OCI-LY1 (cell line): ENCODE measurements at regions not wholly inside any gene's neighbourhood (a gene's known extent, or its start where the extent isn't known, plus 50 kb on each side); places are given as distances from the start of the nearest gene placed in this dataset.

ENCODE experiments used
- H2AFZ ChIP-seq: fragments of 200-600 bp; sonication (generic), shearing (Covaris generic); 2 replicates; pipeline ENCODE4 v1.6.0; 2014; ENCODE audit warnings: antibody characterized with exemption, mild to moderate bottlenecking, low read length
- H3F3A ChIP-seq: fragments of 200-600 bp; sonication (generic), shearing (Covaris generic); 2 replicates; pipeline ENCODE4 v1.6.0; 2014; ENCODE audit warnings: mild to moderate bottlenecking, antibody characterized with exemption, low read length, moderate library complexity; ENCODE audit not compliant: insufficient read depth
- H3K27ac ChIP-seq: fragments of 200-600 bp; sonication (generic); 2 replicates; pipeline ENCODE4 v1.5.1; 2014; ENCODE audit warnings: low read length, mixed run types, mild to moderate bottlenecking, low read depth; ENCODE audit not compliant: poor library complexity, severe bottlenecking
- H3K27me3 ChIP-seq: fragments of 200-600 bp; sonication (generic); 2 replicates; pipeline ENCODE4 v1.6.0; 2014; ENCODE audit warnings: antibody characterized with exemption, mild to moderate bottlenecking, low read length, moderate library complexity; ENCODE audit not compliant: insufficient read depth
- H3K36me3 ChIP-seq: fragments of 200-600 bp; sonication (generic); 2 replicates; pipeline ENCODE4 v1.6.1; 2014; ENCODE audit warnings: mild to moderate bottlenecking, antibody characterized with exemption, low read length, moderate library complexity, mixed read lengths; ENCODE audit not compliant: insufficient read depth
- H3K4me1 ChIP-seq: fragments of 200-600 bp; sonication (generic); 2 replicates; pipeline ENCODE4 v1.5.1; 2014; ENCODE audit warnings: mild to moderate bottlenecking, low read length, moderate library complexity; ENCODE audit not compliant: insufficient read depth, severe bottlenecking
- H3K4me2 ChIP-seq: fragments of 200-600 bp; sonication (generic), shearing (Covaris generic); 2 replicates; pipeline ENCODE4 v1.6.1; 2014; ENCODE audit warnings: low read length
- H3K4me3 ChIP-seq: fragments of 200-600 bp; sonication (generic); 2 replicates; pipeline ENCODE4 v1.5.1; 2014; ENCODE audit warnings: low read length, low read depth, mild to moderate bottlenecking, mixed read lengths; ENCODE audit not compliant: poor library complexity, severe bottlenecking
- H3K79me2 ChIP-seq: fragments of 200-600 bp; shearing (Covaris generic); 2 replicates; pipeline ENCODE4 v1.6.1; 2016; ENCODE audit warnings: mixed run types, low read length, mixed read lengths; ENCODE audit not compliant: insufficient read depth
- H3K9ac ChIP-seq: fragments of 200-600 bp; sonication (generic), shearing (Covaris generic); 2 replicates; pipeline ENCODE4 v1.6.1; 2014; ENCODE audit warnings: mild to moderate bottlenecking, low read length, mixed read lengths
- H3K9me2 ChIP-seq: fragments of 200-600 bp; sonication (generic), shearing (Covaris generic); 2 replicates; pipeline ENCODE4 v1.6.1; 2014; ENCODE audit warnings: low read depth, mild to moderate bottlenecking, low read length, mixed read lengths
- H3K9me3 ChIP-seq: fragments of 200-600 bp; shearing (Covaris generic); 2 replicates; pipeline ENCODE4 v1.6.1; 2014; ENCODE audit warnings: low read length, mixed read lengths
- H4K20me1 ChIP-seq: fragments of 200-600 bp; sonication (generic), shearing (Covaris generic); 2 replicates; pipeline ENCODE4 v1.6.0; 2016; ENCODE audit warnings: mild to moderate bottlenecking, low read length; ENCODE audit not compliant: insufficient read depth
- EZH2 ChIP-seq: fragments of 200-600 bp; sonication (generic), shearing (Covaris generic); IDR thresholded peaks from 2 replicates; pipeline ENCODE4 v1.8.0; 2017; ENCODE audit warnings: borderline replicate concordance, mixed run types, mild to moderate bottlenecking, antibody characterized with exemption, low read length, moderate library complexity, mixed read lengths
- TF ChIP-seq, protein P1 (sequence below): fragments of 200-600 bp; sonication (generic), shearing (Covaris generic); IDR thresholded peaks from 2 replicates; pipeline ENCODE4 v1.5.1; 2017; ENCODE audit warnings: mild to moderate bottlenecking, antibody characterized with exemption, low read length, moderate library complexity, mixed read lengths

DNA sequence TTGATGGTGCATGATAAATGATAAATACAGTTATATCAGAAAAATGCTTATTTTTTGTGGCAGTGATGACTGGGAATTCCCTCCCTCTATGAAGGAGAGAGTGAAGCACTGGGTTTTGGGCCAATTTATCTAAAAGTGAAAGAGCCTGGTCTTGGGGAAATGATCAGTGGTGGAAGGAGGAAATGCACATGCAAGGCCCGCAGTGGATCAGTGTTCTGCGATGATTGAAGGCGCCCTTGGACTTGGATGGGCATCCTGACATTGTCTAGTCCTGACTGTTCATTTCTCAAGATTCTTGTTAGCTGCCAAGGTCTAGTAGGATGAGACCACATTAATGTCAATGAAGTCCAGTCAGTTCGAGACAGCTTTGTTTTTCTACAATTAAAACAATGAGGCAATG lies 272.0 kb upstream of the SLC35B3 start:
- H3K4me2 ChIP-seq: no peak overlapping the region
- no peaks in the 10 kb centered on the region for H3K27me3 ChIP-seq
- no peaks in the 10 kb centered on the region for H3F3A ChIP-seq
- H3K79me2 ChIP-seq: no peaks in the 10 kb centered on the region
- no peaks in the 10 kb centered on the region for H3K4me1 ChIP-seq
- no peak overlapping the region for H3K27ac ChIP-seq
- H3K9me2 ChIP-seq: no peaks in the 10 kb centered on the region
- H3K4me3 ChIP-seq: no peak overlapping the region
- H3K9ac ChIP-seq: no peak overlapping the region
- no peak overlapping the region for H2AFZ ChIP-seq
- H4K20me1 ChIP-seq: no peaks in the 10 kb centered on the region
- no peaks in the 10 kb centered on the region for H3K36me3 ChIP-seq
- no peaks in the 10 kb centered on the region for H3K9me3 ChIP-seq
- TF ChIP-seq EZH2: no peak
- TF ChIP-seq, protein P1, sequence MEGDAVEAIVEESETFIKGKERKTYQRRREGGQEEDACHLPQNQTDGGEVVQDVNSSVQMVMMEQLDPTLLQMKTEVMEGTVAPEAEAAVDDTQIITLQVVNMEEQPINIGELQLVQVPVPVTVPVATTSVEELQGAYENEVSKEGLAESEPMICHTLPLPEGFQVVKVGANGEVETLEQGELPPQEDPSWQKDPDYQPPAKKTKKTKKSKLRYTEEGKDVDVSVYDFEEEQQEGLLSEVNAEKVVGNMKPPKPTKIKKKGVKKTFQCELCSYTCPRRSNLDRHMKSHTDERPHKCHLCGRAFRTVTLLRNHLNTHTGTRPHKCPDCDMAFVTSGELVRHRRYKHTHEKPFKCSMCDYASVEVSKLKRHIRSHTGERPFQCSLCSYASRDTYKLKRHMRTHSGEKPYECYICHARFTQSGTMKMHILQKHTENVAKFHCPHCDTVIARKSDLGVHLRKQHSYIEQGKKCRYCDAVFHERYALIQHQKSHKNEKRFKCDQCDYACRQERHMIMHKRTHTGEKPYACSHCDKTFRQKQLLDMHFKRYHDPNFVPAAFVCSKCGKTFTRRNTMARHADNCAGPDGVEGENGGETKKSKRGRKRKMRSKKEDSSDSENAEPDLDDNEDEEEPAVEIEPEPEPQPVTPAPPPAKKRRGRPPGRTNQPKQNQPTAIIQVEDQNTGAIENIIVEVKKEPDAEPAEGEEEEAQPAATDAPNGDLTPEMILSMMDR: no peak

DNA sequence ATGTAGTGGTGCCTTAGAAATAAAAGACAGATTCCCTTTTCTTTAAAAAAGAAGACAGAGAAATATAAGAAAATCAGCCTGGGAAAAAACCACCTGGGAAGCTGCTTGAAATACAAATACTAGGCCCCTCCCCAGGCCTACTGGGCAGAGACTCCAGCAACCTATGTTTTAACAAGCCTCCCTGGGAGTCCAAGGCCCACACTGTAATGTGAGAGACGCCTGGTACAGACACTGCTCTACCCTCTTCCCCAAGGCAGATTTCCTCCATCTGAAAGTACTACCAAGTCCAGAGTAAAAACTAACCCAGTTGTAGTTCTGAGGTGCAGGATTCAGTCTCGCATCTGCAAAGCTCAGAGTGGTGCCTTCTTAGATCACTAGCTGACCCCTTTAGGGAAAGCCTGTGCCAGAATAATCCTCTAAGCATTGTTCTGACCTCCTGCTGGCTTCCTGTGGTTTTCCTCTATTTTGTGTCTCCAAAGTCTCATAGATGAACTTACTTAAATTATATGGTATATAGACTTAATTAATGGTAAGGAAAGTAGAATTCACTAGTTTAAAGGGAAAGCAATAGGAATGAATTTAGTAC lies 270.2 kb upstream of the SLC35B3 start:
- no peaks in the 10 kb centered on the region for H3K4me1 ChIP-seq
- H3K4me3 ChIP-seq: no peak overlapping the region
- no peak for TF ChIP-seq EZH2
- TF ChIP-seq, protein P1: no peak
- no peaks in the 10 kb centered on the region for H3F3A ChIP-seq
- no peak overlapping the region for H3K4me2 ChIP-seq
- H3K9ac ChIP-seq: no peak overlapping the region
- H3K27me3 ChIP-seq: no peaks in the 10 kb centered on the region
- no peaks in the 10 kb centered on the region for H3K9me3 ChIP-seq
- H2AFZ ChIP-seq: no peak overlapping the region
- no peaks in the 10 kb centered on the region for H3K36me3 ChIP-seq
- H3K79me2 ChIP-seq: no peaks in the 10 kb centered on the region
- no peaks in the 10 kb centered on the region for H4K20me1 ChIP-seq
- H3K27ac ChIP-seq: no peak overlapping the region
- H3K9me2 ChIP-seq: no peaks in the 10 kb centered on the region

DNA sequence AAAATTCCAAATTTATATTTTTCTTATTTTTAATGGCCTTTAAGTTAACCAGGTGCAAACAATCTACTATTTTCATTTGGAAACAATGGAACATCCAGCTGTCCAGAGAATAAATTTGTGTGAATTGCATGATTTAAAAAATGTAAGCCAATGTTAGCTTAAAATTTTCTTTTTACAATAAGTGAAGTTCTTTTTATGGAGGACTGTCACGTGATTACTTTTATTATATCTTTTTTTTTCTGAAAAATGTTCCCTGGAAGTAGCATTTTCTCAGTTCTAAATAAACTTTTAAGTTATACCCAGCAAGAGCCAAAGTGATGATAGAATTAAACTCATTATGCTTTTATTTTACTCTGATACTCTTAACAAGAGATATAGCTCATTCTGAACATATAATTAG lies 267.7 kb upstream of the SLC35B3 start:
- H3F3A ChIP-seq: no peaks in the 10 kb centered on the region
- no peak overlapping the region for H3K4me3 ChIP-seq
- no peak for TF ChIP-seq EZH2
- TF ChIP-seq, protein P1: no peak
- H2AFZ ChIP-seq: no peak overlapping the region
- no peaks in the 10 kb centered on the region for H3K27me3 ChIP-seq
- no peaks in the 10 kb centered on the region for H3K9me3 ChIP-seq
- H3K79me2 ChIP-seq: no peaks in the 10 kb centered on the region
- H3K4me1 ChIP-seq: no peaks in the 10 kb centered on the region
- H3K36me3 ChIP-seq: no peaks in the 10 kb centered on the region
- no peak overlapping the region for H3K9ac ChIP-seq
- H3K9me2 ChIP-seq: no peaks in the 10 kb centered on the region
- H3K4me2 ChIP-seq: no peak overlapping the region
- no peaks in the 10 kb centered on the region for H4K20me1 ChIP-seq
- no peak overlapping the region for H3K27ac ChIP-seq
